B cell (primary cell): ENCODE measurements at regions not wholly inside any gene's neighbourhood (a gene's known extent, or its start where the extent isn't known, plus 50 kb on each side); places are given as distances from the start of the nearest gene placed in this dataset.

Experiments
- ATAC-seq: fragments of 200-7000 bp; cut with Tn5 transposase; one replicate; pipeline ENCODE4 v1.10.0; 2021; ENCODE audit warnings: low read depth, mild to moderate bottlenecking, moderate number of reproducible peaks, moderate library complexity
- CTCF ChIA-PET: fragments of 350-600 bp; sonication (Branson Sonifier 250); formaldehyde crosslinking; loops from one replicate; lab custom pipeline; 2021; ENCODE audit warnings: antibody characterized with exemption, inconsistent platforms; lab: Charles Lee
- POLR2A ChIA-PET: fragments of 350-600 bp; sonication (Branson Sonifier 250); formaldehyde crosslinking; loops from one replicate; lab custom pipeline; 2021; ENCODE audit warnings: antibody characterized with exemption; lab: Charles Lee
- DNase-seq: peaks from one replicate; pipeline ENCODE4 v3.0.0; 2013
- H2AFZ ChIP-seq: 2 replicates; pipeline ENCODE4 v1.6.1; 2012; ENCODE audit warnings: mild to moderate bottlenecking, low read depth, low read length; ENCODE audit not compliant: insufficient read depth, poor library complexity, severe bottlenecking
- H3K27ac ChIP-seq, 2 donors: 1 replicate in 1 of 2; 2 replicates in 1 of 2; pipeline ENCODE4 v1.5.1; 2012 to 2013; ENCODE audit warnings: low read length in 2 of 2, mild to moderate bottlenecking in 2 of 2, moderate library complexity in 1 of 2
- H3K27me3 ChIP-seq, 4 experiments: fragments of 200-600 bp in 1 of 4; sonication (generic) in 1 of 4; replicated peaks in 1 of 4; 1 replicate in 2 of 4; 2 replicates in 2 of 4; pipeline versions ENCODE4 v1.6.1 to v1.7.0; 2013 to 2016; ENCODE audit warnings: low read length in 3 of 4, mild to moderate bottlenecking in 2 of 4, mixed read lengths in 1 of 4, moderate library complexity in 1 of 4; ENCODE audit not compliant: insufficient read depth in 4 of 4, control insufficient read depth in 3 of 4; ENCODE audit errors: control extremely low read depth in 1 of 4
- H3K36me3 ChIP-seq, 2 experiments: replicated peaks in 1 of 2; 1 replicate in 1 of 2; 2 replicates in 1 of 2; pipeline versions ENCODE4 v1.6.1 to v1.7.1; 2013; ENCODE audit warnings: low read length in 1 of 2; ENCODE audit not compliant: insufficient read depth in 2 of 2, control insufficient read depth in 1 of 2; ENCODE audit errors: control extremely low read depth in 1 of 2, extremely low read depth in 1 of 2
- H3K4me1 ChIP-seq, 2 donors: fragments of 200-600 bp in 1 of 2; sonication (generic) in 1 of 2; 1 replicate in 1 of 2; 2 replicates in 1 of 2; pipeline versions ENCODE4 v1.5.1 to v1.6.1; 2013 to 2017; ENCODE audit warnings: low read length in 2 of 2; ENCODE audit not compliant: control insufficient read depth in 2 of 2, insufficient read depth in 2 of 2
- H3K4me2 ChIP-seq: replicated peaks from 2 replicates; pipeline ENCODE3; 2012; ENCODE audit warnings: mild to moderate bottlenecking, low read depth, low read length; ENCODE audit not compliant: poor library complexity, severe bottlenecking
- H3K4me3 ChIP-seq, 5 experiments: fragments of 200-600 bp in 1 of 5; sonication (generic) in 1 of 5; 1 replicate in 3 of 5; 2 replicates in 2 of 5; pipeline versions ENCODE4 v1.5.1 to v1.7.0; 2011 to 2016; ENCODE audit warnings: low read length in 4 of 5, mild to moderate bottlenecking in 4 of 5, low read depth in 2 of 5, control low read depth in 1 of 5, moderate library complexity in 1 of 5; ENCODE audit not compliant: insufficient read depth in 1 of 5; ENCODE audit errors: control extremely low read depth in 1 of 5, extremely low read depth in 1 of 5
- H3K79me2 ChIP-seq: fragments of 200-600 bp; sonication (generic); one replicate; pipeline ENCODE4 v1.6.0; 2016; ENCODE audit warnings: low read length; ENCODE audit not compliant: control insufficient read depth, insufficient read depth
- H3K9ac ChIP-seq: fragments of 200-600 bp; sonication (generic); 2 replicates; pipeline ENCODE4 v1.6.1; 2017; ENCODE audit warnings: mild to moderate bottlenecking, low read length, moderate library complexity
- H3K9me3 ChIP-seq, 3 donors: one replicate each; pipeline versions ENCODE4 v1.6.1 to v1.7.1; 2013; ENCODE audit warnings: low read length in 2 of 3; ENCODE audit not compliant: control insufficient read depth in 2 of 3, insufficient read depth in 1 of 3; ENCODE audit errors: control extremely low read depth in 1 of 3
- H4K20me1 ChIP-seq: 2 replicates; pipeline ENCODE4 v1.6.0; 2012; ENCODE audit warnings: mild to moderate bottlenecking, low read length; ENCODE audit not compliant: insufficient read depth, control insufficient read depth, poor library complexity, severe bottlenecking
- H3K27ac Mint-ChIP-seq: one replicate; pipeline ENCODE4 v1.8.0; 2021; ENCODE audit warnings: mixed read lengths
- H3K27me3 Mint-ChIP-seq: one replicate; pipeline ENCODE4 v1.8.0; 2021; ENCODE audit warnings: mixed read lengths
- H3K4me1 Mint-ChIP-seq: one replicate; pipeline ENCODE4 v1.8.0; 2021; ENCODE audit warnings: mixed read lengths
- H3K4me3 Mint-ChIP-seq: one replicate; pipeline ENCODE4 v1.8.0; 2021; ENCODE audit warnings: mixed read lengths
- H3K9me3 Mint-ChIP-seq: one replicate; pipeline ENCODE4 v1.8.0; 2022; ENCODE audit warnings: mixed read lengths; ENCODE audit not compliant: insufficient read depth
- CTCF ChIP-seq: fragments of 200-600 bp; IDR thresholded peaks from one replicate; pipeline ENCODE4 v1.8.0; 2022; ENCODE audit warnings: antibody characterized with exemption, mild to moderate bottlenecking
- EZH2 ChIP-seq: IDR thresholded peaks from 2 replicates; pipeline ENCODE4 v1.6.1; 2012; ENCODE audit warnings: borderline replicate concordance, low read depth, mild to moderate bottlenecking, moderate library complexity, low read length; ENCODE audit not compliant: insufficient read depth, poor library complexity, severe bottlenecking
- WGBS: methylation state at CpG from one replicate; pipeline ENCODE4 v1.1.5; 2013; ENCODE audit warnings: missing lambda C conversion rate; ENCODE audit not compliant: insufficient coverage; 5-methylcytosine and 5-hydroxymethylcytosine counted together
- intact Hi-C: fragments of 100-400 bp; cut with micrococcal nuclease; formaldehyde crosslinking; loops from one replicate; pipeline ENCODE4 v1.10.0; 2022

- Histone ChIP-seq H4K20me1 (no peaks in the 10 kb centered on the region), H3K4me2 (no peak overlapping the region), H3K27me3 (peaks cover 0 to 4% (median 0%) of the 10 kb centered on the region in 4 experiments), H3K9me3 (no peaks in the 10 kb centered on the region), H3K4me3 (no peak overlapping the region), H3K79me2 (no peaks in the 10 kb centered on the region), H3K9ac (no peak overlapping the region), H3K4me1 (no peaks in the 10 kb centered on the region), H3K36me3 (no peaks in the 10 kb centered on the region), H3K27ac (no peak overlapping the region), H2AFZ (no peak overlapping the region)
- DNase-seq (no peak), ATAC-seq (no peak)
- WGBS, result 97% methylated on average over 8 of the region's 14 CpGs
- no peak for TF ChIP-seq CTCF
- no peak for TF ChIP-seq EZH2
- Mint-ChIP-seq H3K9me3 (no peaks in the 10 kb centered on the region), H3K4me3 (no peak overlapping the region), H3K27me3 (peaks cover 3% of the 10 kb centered on the region), H3K27ac (no peak overlapping the region), H3K4me1 (no peaks in the 10 kb centered on the region)
- ChIA-PET CTCF (no interaction called here), POLR2A (no interaction called here)
- intact Hi-C loops, result no loop called here
Observed at GRCh38 chr2:45114221-45114955, 105.1 kb upstream of the SIX2 start.

GRCh38 chr2:45112750-45113149 lies 103.5 kb upstream of the SIX2 start:
- intact Hi-C loops, result no loop called here
- DNase-seq, result no peak
- peaks cover 0 to 4% (median 0%) of the 10 kb centered on the region in 4 experiments for H3K27me3 ChIP-seq
- H3K4me2 ChIP-seq, result no peak overlapping the region
- ChIA-PET POLR2A (no interaction called here), CTCF (no interaction called here)
- no peak for ATAC-seq
- no peaks in the 10 kb centered on the region for H3K36me3 ChIP-seq
- no peaks in the 10 kb centered on the region for H3K4me1 ChIP-seq
- H3K27ac ChIP-seq, result no peak overlapping the region
- no peak overlapping the region for H3K4me3 ChIP-seq
- H3K27ac Mint-ChIP-seq, result no peak overlapping the region
- H3K9ac ChIP-seq, result no peak overlapping the region
- no peaks in the 10 kb centered on the region for H3K9me3 ChIP-seq
- H3K9me3 Mint-ChIP-seq, result no peaks in the 10 kb centered on the region
- no peaks in the 10 kb centered on the region for H4K20me1 ChIP-seq
- WGBS, result 85% methylated on average over 4 of the region's 4 CpGs
- H2AFZ ChIP-seq, result no peak overlapping the region
- no peaks in the 10 kb centered on the region for H3K79me2 ChIP-seq
- H3K4me1 Mint-ChIP-seq, result no peaks in the 10 kb centered on the region
- H3K27me3 Mint-ChIP-seq, result peaks cover 3% of the 10 kb centered on the region
- no peak for TF ChIP-seq EZH2
- no peak for TF ChIP-seq CTCF
- H3K4me3 Mint-ChIP-seq, result no peak overlapping the region
